Duodenal mucosa (tissue), 2 donors: ENCODE measurements at regions not wholly inside any gene's neighbourhood (a gene's known extent, or its start where the extent isn't known, plus 50 kb on each side); places are given as distances from the start of the nearest gene placed in this dataset.
"Not testable (repeated sequence)": the region's sequence is repeated elsewhere in the genome, so short reads cannot be mapped to it uniquely, and the experiment has no call there.

ENCODE experiments used
- H3K27ac ChIP-seq: one replicate; pipeline ENCODE4 v1.7.0; 2013; ENCODE audit warnings: low read depth, low read length
- H3K27me3 ChIP-seq, 2 donors: one replicate each; pipeline ENCODE4 v1.7.0; 2013; ENCODE audit warnings: low read length in 2 of 2, control low read depth in 1 of 2; ENCODE audit not compliant: insufficient read depth in 2 of 2, control insufficient read depth in 1 of 2
- H3K36me3 ChIP-seq, 2 donors: one replicate each; pipeline ENCODE4 v1.7.0; 2013; ENCODE audit warnings: low read length in 2 of 2, control low read depth in 1 of 2; ENCODE audit not compliant: insufficient read depth in 2 of 2, control insufficient read depth in 1 of 2
- H3K4me1 ChIP-seq, 2 donors: one replicate each; pipeline ENCODE4 v1.7.0; 2013; ENCODE audit warnings: low read length in 2 of 2, control low read depth in 1 of 2; ENCODE audit not compliant: insufficient read depth in 2 of 2, control insufficient read depth in 1 of 2
- H3K4me3 ChIP-seq, 2 donors: one replicate each; pipeline ENCODE4 v1.7.0; 2013; ENCODE audit warnings: low read length in 2 of 2, low read depth in 1 of 2
- H3K9ac ChIP-seq, 2 donors: one replicate each; pipeline ENCODE4 v1.7.0; 2013; ENCODE audit warnings: low read length in 2 of 2, low read depth in 1 of 2
- H3K9me3 ChIP-seq, 2 donors: one replicate each; pipeline ENCODE4 v1.7.0; 2013; ENCODE audit warnings: low read length in 2 of 2, control low read depth in 1 of 2; ENCODE audit not compliant: control insufficient read depth in 1 of 2

- H3K27me3 ChIP-seq: no peaks in the 10 kb centered on the region
- peak overlapping the region; percentile 10 to 28 for H3K9ac ChIP-seq
- peaks cover 15 to 20% of the 10 kb centered on the region in 2 donors for H3K4me1 ChIP-seq
- no peaks in the 10 kb centered on the region for H3K9me3 ChIP-seq
- no peaks in the 10 kb centered on the region for H3K36me3 ChIP-seq
- H3K27ac ChIP-seq: no peak overlapping the region
- H3K4me3 ChIP-seq: peak overlapping the region; percentile 53 to 54
Observed at GRCh38 chr2:12456293-12457106, 260.2 kb upstream of the TRIB2 start.

DNA sequence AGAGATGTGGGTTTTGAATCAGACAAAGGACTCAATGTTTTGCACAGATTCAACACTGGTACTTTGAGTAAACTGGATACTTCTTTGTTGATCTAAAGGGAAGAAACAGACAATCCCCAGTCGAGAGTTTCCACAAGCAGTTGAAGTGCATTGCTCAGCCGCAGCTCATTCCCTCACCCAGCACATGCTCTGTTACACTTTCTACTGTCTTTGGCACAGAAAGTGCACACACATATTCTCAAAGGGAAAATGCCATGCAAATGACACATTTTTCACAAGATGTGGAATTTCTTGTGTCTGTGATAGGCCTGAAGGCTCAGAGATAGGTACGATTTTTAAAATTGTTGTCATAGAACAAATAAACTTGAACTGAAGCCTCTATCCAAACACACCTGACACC lies 258.9 kb upstream of the TRIB2 start:
- Histone ChIP-seq H3K4me1 (peaks cover 10 to 11% of the 10 kb centered on the region in 2 donors), H3K27ac (no peak overlapping the region), H3K36me3 (no peaks in the 10 kb centered on the region), H3K4me3 (no peak overlapping the region), H3K9ac (no peak overlapping the region), H3K27me3 (no peaks in the 10 kb centered on the region), H3K9me3 (no peaks in the 10 kb centered on the region)

GRCh38 chr2:12463189-12463588 lies 253.5 kb upstream of the TRIB2 start:
- no peaks in the 10 kb centered on the region for H3K27me3 ChIP-seq
- H3K4me3 ChIP-seq: no peak overlapping the region
- H3K27ac ChIP-seq: no peak overlapping the region
- H3K36me3 ChIP-seq: no peaks in the 10 kb centered on the region
- H3K4me1 ChIP-seq: no peaks in the 10 kb centered on the region
- H3K9ac ChIP-seq: no peak overlapping the region
- no peaks in the 10 kb centered on the region for H3K9me3 ChIP-seq

DNA sequence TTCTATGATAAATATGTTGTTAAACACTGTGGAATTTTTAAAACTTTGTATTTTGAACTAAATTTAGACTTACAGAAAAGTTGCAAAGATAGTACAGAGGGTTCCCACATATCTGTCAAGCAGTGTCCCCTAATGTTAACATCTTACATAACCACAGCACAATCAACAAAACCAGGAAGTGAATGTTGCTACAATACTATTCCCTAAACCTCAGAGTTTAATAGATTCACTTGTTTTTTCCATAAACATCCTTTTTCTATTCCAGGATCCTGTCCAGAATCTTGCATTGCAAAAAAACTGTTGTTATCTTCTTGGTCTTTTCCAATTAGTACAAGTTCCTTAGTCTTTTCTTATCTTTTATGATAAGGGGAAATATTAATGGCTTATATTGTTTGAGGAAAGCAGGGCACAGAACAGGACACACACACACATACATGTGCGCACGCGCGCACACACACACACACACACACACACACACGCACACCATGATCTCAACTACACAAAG lies 251.1 kb upstream of the TRIB2 start:
- H3K27ac ChIP-seq: no peak overlapping the region
- no peaks in the 10 kb centered on the region for H3K4me1 ChIP-seq
- no peak overlapping the region for H3K9ac ChIP-seq
- H3K4me3 ChIP-seq: no peak overlapping the region
- H3K9me3 ChIP-seq: no peaks in the 10 kb centered on the region
- H3K36me3 ChIP-seq: no peaks in the 10 kb centered on the region
- no peaks in the 10 kb centered on the region for H3K27me3 ChIP-seq

GRCh38 chr2:12467303-12467702 lies 249.4 kb upstream of the TRIB2 start:
- Histone ChIP-seq H3K9me3 (no peaks in the 10 kb centered on the region), H3K27ac (no peak overlapping the region), H3K4me1 (no peaks in the 10 kb centered on the region), H3K36me3 (no peaks in the 10 kb centered on the region), H3K27me3 (no peaks in the 10 kb centered on the region), H3K9ac (no peak overlapping the region), H3K4me3 (no peak overlapping the region)

DNA sequence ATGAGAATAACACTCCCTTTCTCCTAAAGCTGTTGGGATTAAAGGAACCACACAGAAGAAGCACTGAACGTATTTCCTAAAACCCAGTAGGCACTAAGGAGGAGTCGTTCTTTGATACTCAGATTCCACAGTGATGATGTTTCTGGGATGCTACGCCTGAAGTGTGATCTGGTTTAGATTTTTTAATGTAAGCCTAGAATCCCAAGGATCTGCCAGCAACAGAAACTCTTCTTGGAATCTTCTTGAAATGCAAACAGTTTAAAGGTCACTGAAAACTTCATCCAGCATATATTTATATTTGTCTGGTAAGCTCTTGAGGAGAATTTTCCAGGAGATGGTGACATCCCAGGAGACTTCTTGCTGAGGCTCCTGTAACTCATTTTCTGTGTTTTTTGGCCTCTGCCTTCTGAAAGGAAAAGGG lies 247.6 kb upstream of the TRIB2 start:
- Histone ChIP-seq H3K4me1 (no peaks in the 10 kb centered on the region), H3K9me3 (no peaks in the 10 kb centered on the region), H3K9ac (no peak overlapping the region), H3K27me3 (no peaks in the 10 kb centered on the region), H3K27ac (no peak overlapping the region), H3K4me3 (no peak overlapping the region), H3K36me3 (no peaks in the 10 kb centered on the region)

- not testable (repeated sequence) for H3K9ac ChIP-seq, H3K9me3 ChIP-seq, H3K27me3 ChIP-seq, H3K4me1 ChIP-seq, H3K27ac ChIP-seq, H3K4me3 ChIP-seq, H3K36me3 ChIP-seq
Observed at GRCh38 chr2:12472265-12472664, 244.5 kb upstream of the TRIB2 start.

DNA sequence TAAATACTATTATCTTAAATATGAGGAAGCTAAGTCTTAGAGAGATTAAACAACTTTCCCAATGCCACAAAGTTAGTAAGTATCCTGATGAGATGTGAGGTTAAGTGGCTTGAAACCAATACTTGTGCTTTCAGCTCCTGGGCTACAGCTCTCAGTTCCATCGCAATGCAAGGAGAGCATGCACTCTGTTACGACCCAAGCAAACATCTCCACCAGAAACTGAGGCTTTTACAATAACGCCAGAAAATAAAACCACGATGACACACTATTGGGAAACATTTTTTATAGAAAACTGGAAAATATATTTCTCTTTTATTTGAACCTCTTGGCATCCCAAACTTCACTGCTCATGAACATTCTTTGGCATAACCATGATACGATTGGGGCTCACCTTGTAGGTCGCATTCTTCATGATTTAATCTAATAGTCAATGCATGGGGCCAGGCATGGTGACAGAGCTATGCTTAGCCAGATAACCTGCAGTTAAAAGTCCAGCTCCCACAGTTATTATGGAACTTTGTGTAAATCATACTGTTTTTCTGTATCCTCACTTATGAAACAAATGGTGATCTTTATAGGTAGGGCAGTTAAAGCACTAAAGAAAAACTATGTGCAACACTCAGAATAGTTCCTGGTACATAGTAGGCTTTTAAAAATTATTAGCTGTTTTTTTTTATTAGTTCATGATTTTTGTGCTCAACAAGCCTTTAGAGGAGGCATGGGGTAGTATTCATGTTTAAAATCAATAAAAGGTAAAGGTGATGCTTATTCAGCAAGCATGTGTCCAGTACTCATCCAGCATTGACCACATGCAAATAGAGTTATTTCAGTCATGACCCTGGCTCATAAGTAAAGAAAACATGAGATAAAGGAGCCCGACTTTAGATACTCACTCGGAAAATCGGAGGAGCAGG lies 238.3 kb upstream of the TRIB2 start:
- Histone ChIP-seq H3K9ac (no peak overlapping the region), H3K27ac (no peak overlapping the region), H3K27me3 (no peaks in the 10 kb centered on the region)

DNA sequence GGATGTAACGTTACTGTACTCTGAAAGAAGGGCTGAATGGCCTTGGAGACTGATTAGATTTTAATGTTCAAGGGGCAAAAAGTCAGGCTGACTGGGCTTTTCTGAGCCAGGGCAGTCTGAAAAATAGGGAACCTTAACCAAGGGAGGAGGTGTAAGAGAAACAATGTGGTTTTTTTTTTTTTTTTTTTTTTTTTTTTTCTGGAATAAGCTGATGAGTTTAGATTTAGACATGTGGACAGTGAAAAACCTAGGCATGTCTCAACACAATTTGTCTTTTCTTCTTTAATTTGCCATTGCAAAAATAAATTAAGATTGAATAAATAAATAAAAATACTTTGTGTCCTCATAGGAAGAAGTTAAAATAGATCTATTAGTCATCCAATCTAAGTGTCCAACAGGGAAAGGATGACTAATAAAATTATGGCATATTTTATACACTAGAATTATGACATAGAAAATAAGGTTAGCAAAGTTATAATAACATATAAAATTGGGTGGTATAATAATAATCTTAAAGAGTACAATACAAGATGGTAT lies 237.6 kb upstream of the TRIB2 start:
- Histone ChIP-seq H3K4me3 (no peak overlapping the region), H3K27me3 (no peaks in the 10 kb centered on the region), H3K9me3 (no peaks in the 10 kb centered on the region), H3K4me1 (no peaks in the 10 kb centered on the region), H3K9ac (no peak overlapping the region), H3K36me3 (no peaks in the 10 kb centered on the region), H3K27ac (no peak overlapping the region)

More for the DNA sequence above, 238.3 kb upstream of the TRIB2 start:
- Histone ChIP-seq H3K9me3 (no peaks in the 10 kb centered on the region), H3K4me3 (no peak overlapping the region), H3K36me3 (no peaks in the 10 kb centered on the region), H3K4me1 (no peaks in the 10 kb centered on the region)
